PC-9 (cell line): ENCODE measurements at regions not wholly inside any gene's neighbourhood (a gene's known extent, or its start where the extent isn't known, plus 50 kb on each side); places are given as distances from the start of the nearest gene placed in this dataset.

Experiments used
- BruUV-seq: library from RNA; stranded (reverse); fragments of 400-500 nt; replicated peaks from 2 replicates; lab custom pipeline; 2021; lab: Mats Ljungman, UMichigan
- CTCF ChIA-PET: fragments of 300-600 bp; sonication (Branson Sonifier 250); formaldehyde crosslinking; loops from one replicate; lab custom pipeline; 2022; ENCODE audit warnings: antibody characterized with exemption; lab: Charles Lee
- POLR2A ChIA-PET: fragments of 300-600 bp; sonication (Branson Sonifier 250); formaldehyde crosslinking; loops from one replicate; lab custom pipeline; 2022; ENCODE audit warnings: antibody characterized with exemption; ENCODE audit not compliant: unreplicated experiment; lab: Charles Lee
- DNase-seq, 2 experiments: peaks; one replicate each; pipeline versions ENCODE4 v3.0.0 to v3.0.0-alpha.2; 2015 to 2022; ENCODE audit warnings: mixed read lengths in 1 of 2
- H2AFZ ChIP-seq: fragments of 200-600 bp; sonication (generic); 2 replicates; pipeline ENCODE4 v1.8.1; 2017; ENCODE audit warnings: antibody characterized with exemption
- H3F3A ChIP-seq: fragments of 200-600 bp; sonication (generic); 2 replicates; pipeline ENCODE4 v1.8.1; 2017; ENCODE audit warnings: antibody characterized with exemption, mild to moderate bottlenecking, low read depth; ENCODE audit not compliant: insufficient read depth
- H3K27ac ChIP-seq: fragments of 200-600 bp; sonication (generic); 2 replicates; pipeline ENCODE4 v1.6.1; 2016; ENCODE audit warnings: mixed run types
- H3K27me3 ChIP-seq: fragments of 200-600 bp; sonication (generic); 2 replicates; pipeline ENCODE4 v1.6.1; 2016; ENCODE audit warnings: low read depth, mixed run types; ENCODE audit not compliant: insufficient read depth
- H3K36me3 ChIP-seq: fragments of 200-600 bp; sonication (generic); 2 replicates; pipeline ENCODE4 v1.6.1; 2016; ENCODE audit warnings: low read depth, mixed run types
- H3K4me1 ChIP-seq: fragments of 200-600 bp; sonication (generic); replicated peaks from 2 replicates; pipeline ENCODE4 v1.6.1; 2016; ENCODE audit warnings: mixed run types; ENCODE audit not compliant: insufficient read depth
- H3K4me2 ChIP-seq: fragments of 200-600 bp; sonication (generic); 2 replicates; pipeline ENCODE4 v1.6.1; 2017; ENCODE audit warnings: mixed run types
- H3K4me3 ChIP-seq: fragments of 200-600 bp; sonication (generic); 2 replicates; pipeline ENCODE4 v1.6.1; 2016; ENCODE audit warnings: mixed run types
- H3K79me2 ChIP-seq: fragments of 200-600 bp; sonication (generic); 2 replicates; pipeline ENCODE4 v1.6.1; 2017; ENCODE audit warnings: low read depth, mixed run types
- H3K9me2 ChIP-seq: fragments of 200-600 bp; sonication (generic); 2 replicates; pipeline ENCODE4 v1.8.1; 2017; ENCODE audit warnings: mild to moderate bottlenecking; ENCODE audit not compliant: insufficient read depth
- H3K9me3 ChIP-seq: fragments of 200-600 bp; sonication (generic); 2 replicates; pipeline ENCODE4 v1.8.1; 2016; ENCODE audit warnings: low read depth; ENCODE audit not compliant: insufficient read depth
- H4K20me1 ChIP-seq: fragments of 200-600 bp; sonication (generic); 2 replicates; pipeline ENCODE4 v1.8.1; 2017; ENCODE audit not compliant: insufficient read depth
- CTCF ChIP-seq: fragments of 200-600 bp; sonication (generic); conservative IDR thresholded peaks from 2 replicates; pipeline ENCODE4 v1.6.1; 2017; ENCODE audit warnings: mixed run types, antibody characterized with exemption, mild to moderate bottlenecking, moderate library complexity
- EZH2 ChIP-seq: fragments of 200-600 bp; sonication (generic); IDR thresholded peaks from 2 replicates; pipeline ENCODE4 v1.8.0; 2017; ENCODE audit warnings: antibody characterized with exemption, low read depth
- intact Hi-C: fragments of 100-400 bp; cut with micrococcal nuclease; formaldehyde crosslinking; loops from one replicate; pipeline ENCODE4 v1.10.0; 2022; ENCODE audit not compliant: unreplicated experiment

GRCh38 chr13:99143904-99144303, 56.8 kb upstream of the UBAC2 start:
- no TSS peak for BruUV-seq
- no peak overlapping the region for H3K4me3 ChIP-seq
- H3K4me1 ChIP-seq, result no peaks in the 10 kb centered on the region
- H3K27ac ChIP-seq, result no peak overlapping the region
- no peak overlapping the region for H3K4me2 ChIP-seq
- POLR2A ChIA-PET, result interaction anchor here (0.5 to 0.6 kb wide), 2 partner anchors 11 to 66 kb away, joined by 10 to 12 read pairs; no protein-coding TSS in a partner anchor
- H3K9me2 ChIP-seq, result no peaks in the 10 kb centered on the region
- no peaks in the 10 kb centered on the region for H3K27me3 ChIP-seq
- no peaks in the 10 kb centered on the region for H3K36me3 ChIP-seq
- no peak for TF ChIP-seq EZH2
- TF ChIP-seq CTCF, result no peak
- no peaks in the 10 kb centered on the region for H3F3A ChIP-seq
- H4K20me1 ChIP-seq, result no peaks in the 10 kb centered on the region
- no peaks in the 10 kb centered on the region for H3K79me2 ChIP-seq
- intact Hi-C loops, result no loop called here
- peaks cover 4% of the 10 kb centered on the region; the same call in 1 of the 2 replicates for H3K9me3 ChIP-seq
- H2AFZ ChIP-seq, result no peak overlapping the region
- CTCF ChIA-PET, result interaction anchor here (0.6 kb wide), 1 partner anchor 1011 kb away, joined by 4 read pairs; no protein-coding TSS in a partner anchor
- no peak for DNase-seq

- ChIA-PET POLR2A (interaction anchor here (0.5 to 0.6 kb wide), 2 partner anchors 11 to 65 kb away, joined by 10 to 12 read pairs; no protein-coding TSS in a partner anchor), CTCF (interaction anchor here (0.6 kb wide), 1 partner anchor 1011 kb away, joined by 4 read pairs; no protein-coding TSS in a partner anchor)
- Histone ChIP-seq H4K20me1 (no peaks in the 10 kb centered on the region), H3K9me3 (peaks cover 4% of the 10 kb centered on the region; the same call in 1 of the 2 replicates), H3K4me2 (no peak overlapping the region), H2AFZ (no peak overlapping the region), H3K27ac (no peak overlapping the region), H3F3A (no peaks in the 10 kb centered on the region), H3K36me3 (no peaks in the 10 kb centered on the region), H3K4me3 (no peak overlapping the region), H3K9me2 (no peaks in the 10 kb centered on the region), H3K79me2 (no peaks in the 10 kb centered on the region), H3K4me1 (no peaks in the 10 kb centered on the region), H3K27me3 (no peaks in the 10 kb centered on the region)
- intact Hi-C loops, result no loop called here
- BruUV-seq, result no TSS peak
- no peak for DNase-seq
- TF ChIP-seq EZH2 (no peak), CTCF (no peak)
These were observed 56.3 kb upstream of the UBAC2 start for GRCh38 chr13:99144306-99144705.

DNA sequence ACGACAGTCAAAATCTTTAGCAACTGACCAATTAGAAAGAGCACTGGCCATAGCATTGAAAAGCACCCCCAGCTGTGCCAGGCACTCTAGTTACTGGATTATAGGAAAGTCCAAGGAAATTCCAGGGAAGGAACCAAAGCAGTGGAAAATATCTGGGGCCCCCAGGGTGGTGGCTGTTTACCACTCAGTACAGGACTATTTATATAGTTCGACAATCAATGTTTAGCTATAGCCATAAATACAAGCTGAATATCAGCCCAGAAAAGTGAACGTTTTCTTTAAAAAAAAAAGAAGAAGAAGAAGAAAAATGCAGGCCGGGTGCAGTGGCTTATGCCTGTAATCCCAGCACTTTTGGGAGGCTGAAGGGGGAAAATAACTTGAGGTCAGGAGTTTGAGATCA, 55.2 kb upstream of the UBAC2 start:
- Histone ChIP-seq H3K9me2 (no peaks in the 10 kb centered on the region), H3F3A (peaks cover 7% of the 10 kb centered on the region), H3K36me3 (no peaks in the 10 kb centered on the region), H2AFZ (no peak overlapping the region), H3K27ac (no peak overlapping the region), H3K4me1 (peaks cover 11% of the 10 kb centered on the region), H3K27me3 (no peaks in the 10 kb centered on the region), H4K20me1 (no peaks in the 10 kb centered on the region), H3K79me2 (no peaks in the 10 kb centered on the region), H3K4me2 (no peak overlapping the region), H3K4me3 (no peak overlapping the region), H3K9me3 (peaks cover 4% of the 10 kb centered on the region; the same call in 1 of the 2 replicates)
- intact Hi-C loops, result no loop called here
- ChIA-PET CTCF (no interaction called here), POLR2A (no interaction called here)
- no TSS peak for BruUV-seq
- no peak for TF ChIP-seq CTCF
- no peak for DNase-seq
